Erythroblast (primary cell): ENCODE measurements at regions not wholly inside any gene's neighbourhood (a gene's known extent, or its start where the extent isn't known, plus 50 kb on each side); places are given as distances from the start of the nearest gene placed in this dataset.

Experiments used
- DNase-seq, 2 experiments: peaks; one replicate each; lab custom pipeline; 2025; lab: John Stamatoyannopoulos, UW
- GATA1 ChIP-seq: IDR thresholded peaks from 2 replicates; pipeline ENCODE4 v1.6.1; 2011; ENCODE audit warnings: low read depth, mild to moderate bottlenecking, control low read depth, low read length, moderate library complexity
- POLR2A ChIP-seq: IDR thresholded peaks from 2 replicates; pipeline ENCODE4 v1.6.1; 2011; ENCODE audit warnings: mild to moderate bottlenecking, low read length

- TF ChIP-seq GATA1, result no peak
- no peak for TF ChIP-seq POLR2A
- DNase-seq, result no peak
These were observed 191.3 kb downstream of the KIF18A start for GRCh38 chr11:27916541-27917100.

GRCh38 chr11:27914080-27914479 lies 193.9 kb downstream of the KIF18A start:
- no peak for DNase-seq
- TF ChIP-seq GATA1, result no peak
- TF ChIP-seq POLR2A, result no peak

- DNase-seq, result no peak
- TF ChIP-seq POLR2A, result no peak
- no peak for TF ChIP-seq GATA1
These were observed 194.3 kb downstream of the KIF18A start for GRCh38 chr11:27913650-27914049.

GRCh38 chr11:27912916-27913315 lies 195.0 kb downstream of the KIF18A start:
- DNase-seq, result no peak
- TF ChIP-seq GATA1 (no peak), POLR2A (no peak)

GRCh38 chr11:27910186-27910931 lies 197.6 kb downstream of the KIF18A start:
- DNase-seq, result no peak
- TF ChIP-seq GATA1, result no peak
- TF ChIP-seq POLR2A, result no peak

- no peak for DNase-seq
- TF ChIP-seq POLR2A, result no peak
- TF ChIP-seq GATA1, result no peak
These were observed 198.6 kb downstream of the KIF18A start for GRCh38 chr11:27909386-27909785.

GRCh38 chr11:27908621-27909020 lies 199.3 kb downstream of the KIF18A start:
- no peak for DNase-seq
- TF ChIP-seq POLR2A (no peak), GATA1 (no peak)

GRCh38 chr11:27907530-27907929 lies 200.4 kb downstream of the KIF18A start:
- DNase-seq, result no peak
- no peak for TF ChIP-seq POLR2A
- TF ChIP-seq GATA1, result no peak

- TF ChIP-seq POLR2A (no peak), GATA1 (no peak)
- DNase-seq, result no peak
These were observed 200.9 kb downstream of the KIF18A start for GRCh38 chr11:27907091-27907490.

- TF ChIP-seq POLR2A, result no peak
- no peak for TF ChIP-seq GATA1
- no peak for DNase-seq
These were observed 203.4 kb downstream of the KIF18A start for GRCh38 chr11:27904358-27905055.

- TF ChIP-seq GATA1 (no peak), POLR2A (no peak)
- DNase-seq, result no peak
These were observed 202.8 kb upstream of the BDNF start for GRCh38 chr11:27902981-27903624.

GRCh38 chr11:27898166-27898565 lies 197.9 kb upstream of the BDNF start:
- DNase-seq, result no peak
- TF ChIP-seq POLR2A (no peak), GATA1 (no peak)

- no peak for TF ChIP-seq GATA1
- no peak for TF ChIP-seq POLR2A
- DNase-seq, result no peak
These were observed 195.8 kb upstream of the BDNF start for GRCh38 chr11:27896096-27896495.

GRCh38 chr11:27894552-27894951 lies 194.3 kb upstream of the BDNF start:
- TF ChIP-seq POLR2A, result no peak
- no peak for TF ChIP-seq GATA1
- DNase-seq, result no peak
